ENCODE measurements at regions not wholly inside any gene's neighbourhood (a gene's known extent, or its start where the extent isn't known, plus 50 kb on each side); places are given as distances from the start of the nearest gene placed in this dataset.

DNA sequence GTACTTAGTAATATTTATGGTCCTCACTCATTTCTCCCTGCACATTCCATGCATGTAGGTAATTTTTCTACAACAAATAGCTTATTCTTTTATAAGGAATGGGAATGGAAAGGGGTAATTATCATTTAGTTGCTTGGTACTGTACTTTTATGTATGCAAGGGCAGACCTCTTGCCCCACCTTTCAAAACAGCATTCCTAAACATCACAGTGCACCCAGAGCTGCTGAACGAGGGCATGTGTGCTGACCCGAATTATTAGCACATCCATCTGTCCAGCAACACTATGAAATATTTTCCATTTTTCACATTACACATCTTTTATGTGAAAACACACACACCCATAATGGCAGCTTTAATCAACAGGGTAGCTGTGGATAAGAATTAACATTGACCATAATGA, 228.6 kb upstream of the ARRDC3 start:
- TF ChIP-seq, protein P1, sequence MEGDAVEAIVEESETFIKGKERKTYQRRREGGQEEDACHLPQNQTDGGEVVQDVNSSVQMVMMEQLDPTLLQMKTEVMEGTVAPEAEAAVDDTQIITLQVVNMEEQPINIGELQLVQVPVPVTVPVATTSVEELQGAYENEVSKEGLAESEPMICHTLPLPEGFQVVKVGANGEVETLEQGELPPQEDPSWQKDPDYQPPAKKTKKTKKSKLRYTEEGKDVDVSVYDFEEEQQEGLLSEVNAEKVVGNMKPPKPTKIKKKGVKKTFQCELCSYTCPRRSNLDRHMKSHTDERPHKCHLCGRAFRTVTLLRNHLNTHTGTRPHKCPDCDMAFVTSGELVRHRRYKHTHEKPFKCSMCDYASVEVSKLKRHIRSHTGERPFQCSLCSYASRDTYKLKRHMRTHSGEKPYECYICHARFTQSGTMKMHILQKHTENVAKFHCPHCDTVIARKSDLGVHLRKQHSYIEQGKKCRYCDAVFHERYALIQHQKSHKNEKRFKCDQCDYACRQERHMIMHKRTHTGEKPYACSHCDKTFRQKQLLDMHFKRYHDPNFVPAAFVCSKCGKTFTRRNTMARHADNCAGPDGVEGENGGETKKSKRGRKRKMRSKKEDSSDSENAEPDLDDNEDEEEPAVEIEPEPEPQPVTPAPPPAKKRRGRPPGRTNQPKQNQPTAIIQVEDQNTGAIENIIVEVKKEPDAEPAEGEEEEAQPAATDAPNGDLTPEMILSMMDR (IDR thresholded peaks at IDR 0.05; ENCODE audit: low read depth, low read length, poor library complexity, severe bottlenecking) = no peak
- no peak for TF ChIP-seq EZH2phosphoT487 (IDR thresholded peaks at IDR 0.05; ENCODE audit: borderline replicate concordance, low read length)

All from DOHH2 (cell line).